Breast epithelium (tissue), 4 donors: ENCODE measurements at regions not wholly inside any gene's neighbourhood (a gene's known extent, or its start where the extent isn't known, plus 50 kb on each side); places are given as distances from the start of the nearest gene placed in this dataset.

Experiments used
- DNase-seq, 2 donors: peaks; one replicate each; pipeline ENCODE4 v3.0.0-alpha.2; 2019; ENCODE audit warnings: low spot score in 2 of 2
- H3K27ac ChIP-seq, 2 donors: fragments of 200-600 bp; sonication (generic) in 1 of 2; one replicate each; pipeline ENCODE4 v1.5.1; 2016 to 2019; ENCODE audit warnings: mild to moderate bottlenecking in 1 of 2
- H3K27me3 ChIP-seq, 2 donors: fragments of 200-600 bp; sonication (generic) in 1 of 2; one replicate each; pipeline versions ENCODE4 v1.5.1 to v1.6.0; 2017 to 2019; ENCODE audit warnings: control low read depth in 1 of 2, mild to moderate bottlenecking in 1 of 2
- H3K36me3 ChIP-seq: fragments of 200-600 bp; one replicate; pipeline ENCODE4 v1.5.1; 2019
- H3K4me1 ChIP-seq, 2 donors: fragments of 200-600 bp; sonication (generic); one replicate each; pipeline ENCODE4 v1.5.1; 2016 to 2019; ENCODE audit warnings: control low read depth in 1 of 2
- H3K4me3 ChIP-seq, 3 donors: fragments of 200-600 bp; sonication (generic); 1 replicate in 2 of 3; 2 replicates in 1 of 3; pipeline ENCODE4 v1.5.1; 2016 to 2019; ENCODE audit warnings: mild to moderate bottlenecking in 3 of 3, moderate library complexity in 2 of 3
- H3K9me3 ChIP-seq, 2 donors: fragments of 200-600 bp; sonication (generic) in 1 of 2; one replicate each; pipeline ENCODE4 v1.5.1; 2016 to 2019; ENCODE audit warnings: control low read depth in 1 of 2
- POLR2A ChIP-seq: fragments of 450-650 bp; IDR thresholded peaks from one replicate; pipeline ENCODE4 v1.6.1; 2016; ENCODE audit warnings: antibody characterized with exemption, mild to moderate bottlenecking, moderate library complexity
- POLR2AphosphoS5 ChIP-seq, 3 donors: sonication (generic); formaldehyde crosslinking; IDR thresholded peaks; one replicate each; pipeline ENCODE4 v1.6.1; 2017; ENCODE audit warnings: antibody characterized with exemption in 3 of 3
- intact Hi-C: fragments of 100-400 bp; cut with DNase I; formaldehyde crosslinking; loops from one replicate; pipeline ENCODE4 v1.15.1; 2023; ENCODE audit warnings: low total_unique reads
- TF ChIP-seq, protein P1 (sequence below), 3 donors: fragments of 450-650 bp; IDR thresholded peaks; one replicate each; pipeline ENCODE4 v1.5.1; 2016 to 2017; ENCODE audit warnings: antibody characterized with exemption in 3 of 3, mild to moderate bottlenecking in 3 of 3, moderate library complexity in 3 of 3

DNA sequence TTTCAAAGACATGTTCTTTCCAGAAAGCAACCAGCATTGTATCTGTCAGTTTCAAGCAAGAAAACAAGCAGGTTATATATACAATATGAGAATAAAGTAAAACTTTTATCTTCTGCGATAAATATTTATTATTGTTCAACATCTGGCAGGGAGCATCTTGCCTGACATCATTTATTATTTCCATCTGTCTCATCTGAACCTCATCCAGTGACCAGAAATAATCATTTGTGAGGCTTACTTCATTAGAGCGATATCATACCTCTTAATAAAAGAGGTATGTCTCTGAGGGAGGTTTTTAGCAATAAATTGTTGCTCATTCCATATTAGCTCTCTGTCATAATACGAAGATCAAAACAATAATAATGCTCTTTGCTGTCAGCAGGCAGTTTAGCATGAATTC, 226.1 kb downstream of the CDC14C start:
- H3K4me3 ChIP-seq = no peak overlapping the region

GRCh38 chr7:49151146-49151545, 226.8 kb downstream of the CDC14C start:
- intact Hi-C loops = no loop called here

More for the DNA sequence above, 226.1 kb downstream of the CDC14C start:
- Histone ChIP-seq H3K27me3 (no peaks in the 10 kb centered on the region), H3K9me3 (no peaks in the 10 kb centered on the region), H3K36me3 (no peaks in the 10 kb centered on the region), H3K27ac (no peak overlapping the region), H3K4me1 (no peaks in the 10 kb centered on the region)
- intact Hi-C loops = no loop called here
- DNase-seq = no peak
- TF ChIP-seq POLR2A (no peak), POLR2AphosphoS5 (IDR thresholded peaks at IDR 0.05) (no peak)
- TF ChIP-seq, protein P1, sequence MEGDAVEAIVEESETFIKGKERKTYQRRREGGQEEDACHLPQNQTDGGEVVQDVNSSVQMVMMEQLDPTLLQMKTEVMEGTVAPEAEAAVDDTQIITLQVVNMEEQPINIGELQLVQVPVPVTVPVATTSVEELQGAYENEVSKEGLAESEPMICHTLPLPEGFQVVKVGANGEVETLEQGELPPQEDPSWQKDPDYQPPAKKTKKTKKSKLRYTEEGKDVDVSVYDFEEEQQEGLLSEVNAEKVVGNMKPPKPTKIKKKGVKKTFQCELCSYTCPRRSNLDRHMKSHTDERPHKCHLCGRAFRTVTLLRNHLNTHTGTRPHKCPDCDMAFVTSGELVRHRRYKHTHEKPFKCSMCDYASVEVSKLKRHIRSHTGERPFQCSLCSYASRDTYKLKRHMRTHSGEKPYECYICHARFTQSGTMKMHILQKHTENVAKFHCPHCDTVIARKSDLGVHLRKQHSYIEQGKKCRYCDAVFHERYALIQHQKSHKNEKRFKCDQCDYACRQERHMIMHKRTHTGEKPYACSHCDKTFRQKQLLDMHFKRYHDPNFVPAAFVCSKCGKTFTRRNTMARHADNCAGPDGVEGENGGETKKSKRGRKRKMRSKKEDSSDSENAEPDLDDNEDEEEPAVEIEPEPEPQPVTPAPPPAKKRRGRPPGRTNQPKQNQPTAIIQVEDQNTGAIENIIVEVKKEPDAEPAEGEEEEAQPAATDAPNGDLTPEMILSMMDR (IDR thresholded peaks at IDR 0.05) = no peak

GRCh38 chr7:49158321-49158720, 234.0 kb downstream of the CDC14C start:
- H3K4me1 ChIP-seq = no peaks in the 10 kb centered on the region
- no peak overlapping the region for H3K27ac ChIP-seq
- H3K9me3 ChIP-seq = no peaks in the 10 kb centered on the region
- H3K36me3 ChIP-seq = no peaks in the 10 kb centered on the region
- no peak for DNase-seq
- no peak for TF ChIP-seq POLR2A
- intact Hi-C loops = no loop called here
- no peak overlapping the region for H3K4me3 ChIP-seq
- no peaks in the 10 kb centered on the region for H3K27me3 ChIP-seq

More at GRCh38 chr7:49151146-49151545, 226.8 kb downstream of the CDC14C start:
- DNase-seq = no peak
- Histone ChIP-seq H3K27ac (no peak overlapping the region), H3K4me1 (no peaks in the 10 kb centered on the region), H3K36me3 (no peaks in the 10 kb centered on the region), H3K9me3 (no peaks in the 10 kb centered on the region), H3K4me3 (no peak overlapping the region), H3K27me3 (no peaks in the 10 kb centered on the region)
- TF ChIP-seq POLR2AphosphoS5 (IDR thresholded peaks at IDR 0.05) = no peak
- TF ChIP-seq, protein P1 (IDR thresholded peaks at IDR 0.05) = no peak
- no peak for TF ChIP-seq POLR2A

GRCh38 chr7:49159536-49159935, 235.2 kb downstream of the CDC14C start:
- no peak overlapping the region for H3K4me3 ChIP-seq
- no peaks in the 10 kb centered on the region for H3K4me1 ChIP-seq
- H3K27me3 ChIP-seq = no peaks in the 10 kb centered on the region
- no peaks in the 10 kb centered on the region for H3K9me3 ChIP-seq
- no peak overlapping the region for H3K27ac ChIP-seq
- H3K36me3 ChIP-seq = no peaks in the 10 kb centered on the region
- DNase-seq = no peak
- intact Hi-C loops = no loop called here
- TF ChIP-seq POLR2A (no peak), POLR2AphosphoS5 (IDR thresholded peaks at IDR 0.05) (no peak)
- TF ChIP-seq, protein P1 (IDR thresholded peaks at IDR 0.05) = no peak

DNA sequence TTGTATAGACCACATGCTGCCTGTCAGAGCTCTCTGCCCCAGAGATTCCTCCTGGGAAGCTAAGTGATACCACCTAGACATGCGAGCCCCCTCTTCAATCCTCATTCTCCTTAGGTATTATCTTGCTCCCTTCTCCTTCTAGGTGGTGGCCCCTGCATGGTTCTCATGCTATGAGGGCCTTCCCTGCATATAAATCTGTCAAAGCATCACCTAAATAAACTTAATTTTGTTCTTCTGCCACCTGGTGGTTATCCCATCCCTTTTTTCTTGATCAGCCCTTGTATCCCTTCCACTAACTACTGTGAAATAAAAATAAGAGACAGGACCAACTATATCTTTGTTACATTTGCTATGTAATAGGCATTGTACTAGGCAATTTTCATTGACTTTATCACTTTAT, 242.1 kb downstream of the CDC14C start:
- Histone ChIP-seq H3K36me3 (no peaks in the 10 kb centered on the region), H3K4me1 (no peaks in the 10 kb centered on the region), H3K27ac (no peak overlapping the region), H3K9me3 (no peaks in the 10 kb centered on the region), H3K4me3 (no peak overlapping the region), H3K27me3 (no peaks in the 10 kb centered on the region)
- TF ChIP-seq POLR2A = no peak
- no peak for TF ChIP-seq POLR2AphosphoS5 (IDR thresholded peaks at IDR 0.05)
- TF ChIP-seq, protein P1 (IDR thresholded peaks at IDR 0.05) = no peak
- no peak for DNase-seq
- intact Hi-C loops = no loop called here

- DNase-seq = no peak
- H3K4me1 ChIP-seq = no peaks in the 10 kb centered on the region
- intact Hi-C loops = no loop called here
- no peaks in the 10 kb centered on the region for H3K27me3 ChIP-seq
- no peak overlapping the region for H3K27ac ChIP-seq
- TF ChIP-seq POLR2A (no peak), POLR2AphosphoS5 (IDR thresholded peaks at IDR 0.05) (no peak)
- TF ChIP-seq, protein P1 (IDR thresholded peaks at IDR 0.05) = no peak
- no peaks in the 10 kb centered on the region for H3K9me3 ChIP-seq
- H3K4me3 ChIP-seq = no peak overlapping the region
- no peaks in the 10 kb centered on the region for H3K36me3 ChIP-seq
These were observed 248.3 kb downstream of the CDC14C start for GRCh38 chr7:49172639-49173038.
